ENCODE measurements at regions not wholly inside any gene's neighbourhood (a gene's known extent, or its start where the extent isn't known, plus 50 kb on each side); places are given as distances from the start of the nearest gene placed in this dataset.

GRCh38 chr7:17234030-17234397 is 64.4 kb upstream of the AHR start:
- H3K27me3 ChIP-seq (ENCODE audit: control insufficient read depth in 3 of 3, insufficient read depth in 3 of 3, low read length in 3 of 3) = no peaks in the 10 kb centered on the region
- H3K4me1 ChIP-seq (ENCODE audit: control insufficient read depth in 3 of 3, insufficient read depth in 3 of 3, low read length in 3 of 3) = no peaks in the 10 kb centered on the region
- no peak overlapping the region for H3K4me3 ChIP-seq (ENCODE audit: low read length in 3 of 3)
- no peaks in the 10 kb centered on the region for H3K9me3 ChIP-seq (ENCODE audit: control insufficient read depth in 3 of 3, low read length in 3 of 3)
- no peaks in the 10 kb centered on the region for H3K36me3 ChIP-seq (ENCODE audit: control insufficient read depth in 3 of 3, insufficient read depth in 3 of 3, low read length in 3 of 3)
- H3K9ac ChIP-seq (ENCODE audit: low read depth in 1 of 3, low read length in 3 of 3) = no peak overlapping the region
- peak overlapping the region; percentile 36 for H3K27ac ChIP-seq (ENCODE audit: low read depth, low read length)

DNA sequence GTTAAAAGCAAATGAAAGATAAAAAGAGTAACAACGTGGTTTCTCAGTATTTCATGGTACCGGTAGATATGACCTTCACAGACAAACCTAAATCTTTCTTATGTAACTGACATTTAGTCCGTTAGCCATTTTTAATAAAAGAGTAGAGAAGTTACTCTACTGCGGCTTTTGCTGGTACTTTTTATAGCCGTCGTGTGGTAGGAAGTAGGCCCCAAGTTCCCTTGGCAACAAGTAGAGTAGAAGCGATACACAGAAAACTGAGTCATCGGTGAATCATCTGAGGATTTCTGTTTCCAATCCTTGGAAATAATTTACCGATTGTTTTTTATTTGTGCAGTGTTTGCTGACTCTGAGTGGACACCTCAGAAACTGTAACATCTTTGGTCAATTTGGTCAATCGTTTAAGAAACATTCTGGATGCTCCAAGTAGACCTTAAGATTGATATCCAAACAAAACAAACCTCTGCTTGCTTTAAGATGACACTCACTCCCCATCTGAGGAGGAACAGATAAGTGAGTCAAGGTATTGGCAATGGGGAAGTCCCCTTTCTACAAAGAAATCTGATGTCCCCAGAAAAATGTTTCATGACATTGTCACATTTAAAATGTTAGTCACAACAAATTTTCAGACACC is 63.9 kb upstream of the AHR start:
- Histone ChIP-seq H3K27me3 (ENCODE audit: control insufficient read depth in 3 of 3, insufficient read depth in 3 of 3, low read length in 3 of 3) (no peaks in the 10 kb centered on the region), H3K4me3 (ENCODE audit: low read length in 3 of 3) (no peak overlapping the region), H3K4me1 (ENCODE audit: control insufficient read depth in 3 of 3, insufficient read depth in 3 of 3, low read length in 3 of 3) (no peaks in the 10 kb centered on the region), H3K9ac (ENCODE audit: low read depth in 1 of 3, low read length in 3 of 3) (no peak overlapping the region), H3K9me3 (ENCODE audit: control insufficient read depth in 3 of 3, low read length in 3 of 3) (no peaks in the 10 kb centered on the region), H3K27ac (ENCODE audit: low read depth, low read length) (peak overlapping the region; percentile 36), H3K36me3 (ENCODE audit: control insufficient read depth in 3 of 3, insufficient read depth in 3 of 3, low read length in 3 of 3) (no peaks in the 10 kb centered on the region)

- Histone ChIP-seq H3K4me1 (ENCODE audit: control insufficient read depth in 3 of 3, insufficient read depth in 3 of 3, low read length in 3 of 3) (no peaks in the 10 kb centered on the region), H3K9me3 (ENCODE audit: control insufficient read depth in 3 of 3, low read length in 3 of 3) (no peaks in the 10 kb centered on the region), H3K36me3 (ENCODE audit: control insufficient read depth in 3 of 3, insufficient read depth in 3 of 3, low read length in 3 of 3) (no peaks in the 10 kb centered on the region), H3K9ac (ENCODE audit: low read depth in 1 of 3, low read length in 3 of 3) (no peak overlapping the region), H3K27ac (ENCODE audit: low read depth, low read length) (no peak overlapping the region), H3K27me3 (ENCODE audit: control insufficient read depth in 3 of 3, insufficient read depth in 3 of 3, low read length in 3 of 3) (no peaks in the 10 kb centered on the region), H3K4me3 (ENCODE audit: low read length in 3 of 3) (no peak overlapping the region)
Observed at GRCh38 chr7:17236171-17236570, 62.3 kb upstream of the AHR start.

GRCh38 chr7:17236603-17237002 is 61.8 kb upstream of the AHR start:
- no peaks in the 10 kb centered on the region for H3K36me3 ChIP-seq (ENCODE audit: control insufficient read depth in 3 of 3, insufficient read depth in 3 of 3, low read length in 3 of 3)

DNA sequence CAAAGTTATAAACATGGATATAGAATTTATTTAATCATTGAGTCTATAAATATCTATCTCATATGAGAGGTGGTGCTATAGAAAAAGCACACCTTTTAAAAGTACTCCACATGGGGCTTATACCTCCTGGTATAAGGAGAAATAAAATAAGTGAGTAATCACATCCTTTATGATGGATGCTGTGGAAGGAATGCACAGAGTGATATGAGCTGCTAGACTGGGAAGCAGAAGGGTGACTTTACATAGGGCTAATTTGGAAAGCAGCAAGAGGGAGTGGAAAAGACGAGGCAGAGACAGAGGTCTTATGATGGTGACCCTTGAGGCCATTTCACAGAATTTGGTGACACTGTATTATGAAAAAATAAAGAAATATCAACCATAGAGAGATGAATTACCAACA is 59.4 kb upstream of the AHR start:
- H3K9me3 ChIP-seq (ENCODE audit: control insufficient read depth in 3 of 3, low read length in 3 of 3) = no peaks in the 10 kb centered on the region
- H3K36me3 ChIP-seq (ENCODE audit: control insufficient read depth in 3 of 3, insufficient read depth in 3 of 3, low read length in 3 of 3) = no peaks in the 10 kb centered on the region
- no peak overlapping the region for H3K27ac ChIP-seq (ENCODE audit: low read depth, low read length)
- H3K9ac ChIP-seq (ENCODE audit: low read depth in 1 of 3, low read length in 3 of 3) = no peak overlapping the region
- H3K4me3 ChIP-seq (ENCODE audit: low read length in 3 of 3) = no peak overlapping the region
- H3K4me1 ChIP-seq (ENCODE audit: control insufficient read depth in 3 of 3, insufficient read depth in 3 of 3, low read length in 3 of 3) = no peaks in the 10 kb centered on the region
- H3K27me3 ChIP-seq (ENCODE audit: control insufficient read depth in 3 of 3, insufficient read depth in 3 of 3, low read length in 3 of 3) = no peaks in the 10 kb centered on the region

More at GRCh38 chr7:17236603-17237002, 61.8 kb upstream of the AHR start:
- Histone ChIP-seq H3K9ac (ENCODE audit: low read depth in 1 of 3, low read length in 3 of 3) (no peak overlapping the region), H3K27me3 (ENCODE audit: control insufficient read depth in 3 of 3, insufficient read depth in 3 of 3, low read length in 3 of 3) (no peaks in the 10 kb centered on the region), H3K4me1 (ENCODE audit: control insufficient read depth in 3 of 3, insufficient read depth in 3 of 3, low read length in 3 of 3) (no peaks in the 10 kb centered on the region), H3K27ac (ENCODE audit: low read depth, low read length) (no peak overlapping the region), H3K9me3 (ENCODE audit: control insufficient read depth in 3 of 3, low read length in 3 of 3) (no peaks in the 10 kb centered on the region), H3K4me3 (ENCODE audit: low read length in 3 of 3) (no peak overlapping the region)

DNA sequence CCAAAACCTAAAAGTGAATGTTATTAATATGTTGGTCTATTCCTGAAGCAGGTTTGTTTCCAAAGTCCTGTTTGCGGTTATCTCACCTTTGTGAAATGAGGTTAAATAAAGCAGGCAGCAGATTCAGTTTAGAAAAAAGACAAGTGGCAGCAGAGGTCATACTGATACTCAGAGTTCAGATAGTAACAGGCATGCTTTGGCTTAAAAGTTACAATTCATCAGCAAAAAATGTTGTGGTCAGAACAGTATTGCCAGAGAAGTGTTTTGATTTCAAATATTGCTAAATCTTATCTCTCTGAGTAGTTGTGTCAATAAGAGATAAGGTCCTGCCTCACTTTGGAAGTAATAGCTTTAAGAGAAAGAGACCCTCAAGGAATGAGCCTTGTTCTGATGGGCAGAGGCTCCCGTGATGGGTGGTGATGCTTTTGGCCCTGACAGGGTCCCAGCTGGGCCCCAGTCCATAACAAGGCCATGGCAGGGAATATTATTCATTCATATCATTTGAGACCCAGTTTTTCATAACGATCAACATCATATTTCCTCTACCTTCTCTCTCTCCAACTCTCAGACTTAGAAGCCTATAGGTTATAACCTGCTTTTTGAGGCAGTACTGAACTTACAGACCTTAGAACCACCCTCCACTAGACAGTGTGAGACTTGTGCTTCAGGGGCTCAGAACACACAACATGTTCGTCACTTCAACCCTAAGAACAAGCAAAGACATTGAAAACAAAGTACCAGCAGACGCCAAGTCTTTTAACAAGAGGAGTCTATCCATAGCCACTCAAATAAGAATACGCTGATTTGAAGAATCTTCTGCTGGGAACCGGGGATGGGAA is 58.5 kb upstream of the AHR start:
- Histone ChIP-seq H3K36me3 (ENCODE audit: control insufficient read depth in 3 of 3, insufficient read depth in 3 of 3, low read length in 3 of 3) (no peaks in the 10 kb centered on the region), H3K27me3 (ENCODE audit: control insufficient read depth in 3 of 3, insufficient read depth in 3 of 3, low read length in 3 of 3) (no peaks in the 10 kb centered on the region), H3K9me3 (ENCODE audit: control insufficient read depth in 3 of 3, low read length in 3 of 3) (no peaks in the 10 kb centered on the region), H3K4me1 (ENCODE audit: control insufficient read depth in 3 of 3, insufficient read depth in 3 of 3, low read length in 3 of 3) (no peaks in the 10 kb centered on the region), H3K27ac (ENCODE audit: low read depth, low read length) (no peak overlapping the region), H3K9ac (ENCODE audit: low read depth in 1 of 3, low read length in 3 of 3) (no peak overlapping the region), H3K4me3 (ENCODE audit: low read length in 3 of 3) (no peak overlapping the region)

DNA sequence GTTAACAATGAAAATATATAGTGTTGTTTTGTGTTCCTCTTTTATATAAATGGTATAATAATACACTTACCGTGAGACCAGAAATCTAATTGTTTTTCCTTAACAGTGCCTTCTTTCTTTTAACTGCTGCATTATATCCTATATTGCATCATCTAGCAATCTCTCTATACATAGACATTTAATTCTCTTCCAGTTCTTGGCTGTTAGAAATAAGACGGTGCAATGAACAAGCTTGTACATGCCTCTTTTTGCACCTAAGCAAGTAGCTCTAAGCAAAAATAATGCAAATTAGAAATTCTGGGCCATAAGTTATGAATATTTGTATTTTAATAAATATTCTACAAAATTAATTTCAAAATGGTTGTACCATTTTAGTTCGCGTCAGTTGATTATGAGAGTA is 55.9 kb upstream of the AHR start:
- no peaks in the 10 kb centered on the region for H3K36me3 ChIP-seq (ENCODE audit: control insufficient read depth in 3 of 3, insufficient read depth in 3 of 3, low read length in 3 of 3)
- H3K27ac ChIP-seq (ENCODE audit: low read depth, low read length) = no peak overlapping the region
- H3K9ac ChIP-seq (ENCODE audit: low read depth in 1 of 3, low read length in 3 of 3) = no peak overlapping the region
- H3K9me3 ChIP-seq (ENCODE audit: control insufficient read depth in 3 of 3, low read length in 3 of 3) = no peaks in the 10 kb centered on the region
- no peak overlapping the region for H3K4me3 ChIP-seq (ENCODE audit: low read length in 3 of 3)
- H3K4me1 ChIP-seq (ENCODE audit: control insufficient read depth in 3 of 3, insufficient read depth in 3 of 3, low read length in 3 of 3) = no peaks in the 10 kb centered on the region
- H3K27me3 ChIP-seq (ENCODE audit: control insufficient read depth in 3 of 3, insufficient read depth in 3 of 3, low read length in 3 of 3) = no peaks in the 10 kb centered on the region

GRCh38 chr7:17244786-17245185 is 53.7 kb upstream of the AHR start:
- H3K27ac ChIP-seq (ENCODE audit: low read depth, low read length) = no peak overlapping the region
- no peaks in the 10 kb centered on the region for H3K9me3 ChIP-seq (ENCODE audit: control insufficient read depth in 3 of 3, low read length in 3 of 3)
- no peaks in the 10 kb centered on the region for H3K27me3 ChIP-seq (ENCODE audit: control insufficient read depth in 3 of 3, insufficient read depth in 3 of 3, low read length in 3 of 3)
- H3K4me1 ChIP-seq (ENCODE audit: control insufficient read depth in 3 of 3, insufficient read depth in 3 of 3, low read length in 3 of 3) = no peaks in the 10 kb centered on the region
- H3K4me3 ChIP-seq (ENCODE audit: low read length in 3 of 3) = no peak overlapping the region
- no peaks in the 10 kb centered on the region for H3K36me3 ChIP-seq (ENCODE audit: control insufficient read depth in 3 of 3, insufficient read depth in 3 of 3, low read length in 3 of 3)
- no peak overlapping the region for H3K9ac ChIP-seq (ENCODE audit: low read depth in 1 of 3, low read length in 3 of 3)

DNA sequence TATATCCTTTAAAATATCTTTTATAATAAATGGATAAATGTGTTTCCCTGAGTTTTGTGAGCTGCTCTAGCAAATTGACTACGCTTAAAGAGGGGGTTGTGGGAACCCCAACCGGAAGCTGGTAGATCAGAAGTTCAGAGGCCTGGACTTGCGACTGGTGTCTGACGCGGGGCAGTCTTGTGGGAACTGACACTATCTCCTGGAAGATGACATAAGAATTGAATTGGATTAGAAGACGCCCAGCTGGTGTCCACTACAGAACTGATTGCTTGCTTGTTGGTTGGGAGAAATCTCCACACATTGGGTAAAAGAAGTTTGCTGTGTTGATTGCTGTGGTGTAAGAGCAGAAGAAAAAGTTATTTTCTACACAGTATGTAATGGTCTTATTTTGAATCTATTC is 51.1 kb upstream of the AHR start:
- Histone ChIP-seq H3K27me3 (ENCODE audit: control insufficient read depth in 3 of 3, insufficient read depth in 3 of 3, low read length in 3 of 3) (no peaks in the 10 kb centered on the region), H3K4me3 (ENCODE audit: low read length in 3 of 3) (no peak overlapping the region), H3K9me3 (ENCODE audit: control insufficient read depth in 3 of 3, low read length in 3 of 3) (no peaks in the 10 kb centered on the region), H3K9ac (ENCODE audit: low read depth in 1 of 3, low read length in 3 of 3) (no peak overlapping the region), H3K4me1 (ENCODE audit: control insufficient read depth in 3 of 3, insufficient read depth in 3 of 3, low read length in 3 of 3) (no peaks in the 10 kb centered on the region), H3K36me3 (ENCODE audit: control insufficient read depth in 3 of 3, insufficient read depth in 3 of 3, low read length in 3 of 3) (no peaks in the 10 kb centered on the region), H3K27ac (ENCODE audit: low read depth, low read length) (no peak overlapping the region)

GRCh38 chr7:17248527-17248926 is 49.9 kb upstream of the AHR start:
- Histone ChIP-seq H3K36me3 (ENCODE audit: control insufficient read depth in 3 of 3, insufficient read depth in 3 of 3, low read length in 3 of 3) (no peaks in the 10 kb centered on the region), H3K9ac (ENCODE audit: low read depth in 1 of 3, low read length in 3 of 3) (no peak overlapping the region), H3K9me3 (ENCODE audit: control insufficient read depth in 3 of 3, low read length in 3 of 3) (no peaks in the 10 kb centered on the region), H3K27me3 (ENCODE audit: control insufficient read depth in 3 of 3, insufficient read depth in 3 of 3, low read length in 3 of 3) (no peaks in the 10 kb centered on the region), H3K27ac (ENCODE audit: low read depth, low read length) (no peak overlapping the region), H3K4me3 (ENCODE audit: low read length in 3 of 3) (no peak overlapping the region), H3K4me1 (ENCODE audit: control insufficient read depth in 3 of 3, insufficient read depth in 3 of 3, low read length in 3 of 3) (no peaks in the 10 kb centered on the region)

Data from skeletal muscle tissue (tissue), 3 donors.